Naive B cell (primary cell): ENCODE measurements at regions not wholly inside any gene's neighbourhood (a gene's known extent, or its start where the extent isn't known, plus 50 kb on each side); places are given as distances from the start of the nearest gene placed in this dataset.

Experiments
- ATAC-seq, 2 donors: fragments of 150-1000 bp; cut with Tn5 transposase; 2 replicates each; pipeline ENCODE4 v1.10.0; 2021; ENCODE audit warnings: low read depth in 2 of 2, mild to moderate bottlenecking in 2 of 2, moderate library complexity in 2 of 2
- DNase-seq: peaks from one replicate; pipeline ENCODE4 v3.0.0; 2022
- H3K27ac Mint-ChIP-seq, 6 donors: one replicate each; pipeline ENCODE4 v1.8.0; 2020 to 2022; ENCODE audit warnings: mild to moderate bottlenecking in 6 of 6, mixed read lengths in 6 of 6, moderate library complexity in 5 of 6, inconsistent platforms in 2 of 6
- H3K27me3 Mint-ChIP-seq, 3 donors: one replicate each; pipeline ENCODE4 v1.8.0; 2021 to 2022; ENCODE audit warnings: mixed read lengths in 3 of 3, mild to moderate bottlenecking in 1 of 3
- H3K36me3 Mint-ChIP-seq, 2 donors: one replicate each; pipeline ENCODE4 v1.8.0; 2020 to 2022; ENCODE audit warnings: mixed read lengths in 2 of 2, inconsistent platforms in 1 of 2, mild to moderate bottlenecking in 1 of 2
- H3K4me1 Mint-ChIP-seq, 3 donors: one replicate each; pipeline ENCODE4 v1.8.0; 2020 to 2022; ENCODE audit warnings: mixed read lengths in 3 of 3, inconsistent platforms in 1 of 3, mild to moderate bottlenecking in 1 of 3, moderate library complexity in 1 of 3
- H3K4me3 Mint-ChIP-seq, 8 donors: one replicate each; pipeline ENCODE4 v1.8.0; 2020 to 2022; ENCODE audit warnings: mild to moderate bottlenecking in 8 of 8, mixed read lengths in 8 of 8, moderate library complexity in 8 of 8, inconsistent platforms in 2 of 8
- H3K9me3 Mint-ChIP-seq, 7 donors: one replicate each; pipeline ENCODE4 v1.8.0; 2020 to 2022; ENCODE audit warnings: mixed read lengths in 7 of 7, mild to moderate bottlenecking in 5 of 7, inconsistent platforms in 2 of 7, moderate library complexity in 1 of 7

DNA sequence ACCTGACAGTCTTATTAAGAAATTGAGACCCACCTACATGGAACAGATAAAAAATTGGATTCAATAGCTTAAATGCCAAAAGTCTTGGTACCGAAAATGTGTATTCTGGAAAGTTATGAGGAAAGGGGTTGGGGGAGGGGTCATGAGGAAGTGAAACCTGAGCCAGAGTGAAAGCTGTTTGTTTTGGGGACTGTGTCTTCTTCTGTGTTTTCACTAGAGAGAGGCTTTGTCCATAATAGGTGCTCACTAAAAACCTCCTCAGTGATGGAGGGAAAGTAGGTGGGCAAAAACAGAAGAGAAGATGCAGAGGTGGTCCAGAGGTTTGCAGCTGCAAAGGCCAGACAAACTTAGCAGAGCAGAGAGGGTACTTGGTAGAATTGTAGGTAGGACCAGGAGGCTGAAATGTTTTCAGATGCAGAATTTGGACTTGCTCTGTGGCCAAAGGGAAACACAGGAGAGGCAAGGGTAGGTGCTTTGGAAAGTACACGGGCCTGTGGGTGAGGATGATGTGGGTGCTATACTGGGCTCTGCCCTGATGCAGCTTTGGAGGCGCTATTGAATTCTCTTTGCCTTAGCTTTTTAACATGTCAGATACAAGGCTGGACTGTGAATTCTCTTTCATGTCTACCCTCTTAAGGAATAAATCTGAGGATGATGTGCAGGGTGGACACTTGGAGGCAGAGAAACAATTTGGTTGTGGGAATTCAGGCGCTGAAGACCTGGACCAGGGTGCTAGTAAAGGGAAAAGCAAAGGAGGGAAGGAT, 254.6 kb downstream of the PTEN start:
- Mint-ChIP-seq H3K27ac (no peak overlapping the region), H3K27me3 (no peaks in the 10 kb centered on the region), H3K4me3 (no peak overlapping the region), H3K36me3 (no peaks in the 10 kb centered on the region), H3K9me3 (peaks cover 0 to 3% (median 0%) of the 10 kb centered on the region in 7 donors), H3K4me1 (peaks cover 25 to 44% (median 26%) of the 10 kb centered on the region in 3 donors)
- DNase-seq (peak; percentile 65), ATAC-seq (peak; percentile 54 to 60)

DNA sequence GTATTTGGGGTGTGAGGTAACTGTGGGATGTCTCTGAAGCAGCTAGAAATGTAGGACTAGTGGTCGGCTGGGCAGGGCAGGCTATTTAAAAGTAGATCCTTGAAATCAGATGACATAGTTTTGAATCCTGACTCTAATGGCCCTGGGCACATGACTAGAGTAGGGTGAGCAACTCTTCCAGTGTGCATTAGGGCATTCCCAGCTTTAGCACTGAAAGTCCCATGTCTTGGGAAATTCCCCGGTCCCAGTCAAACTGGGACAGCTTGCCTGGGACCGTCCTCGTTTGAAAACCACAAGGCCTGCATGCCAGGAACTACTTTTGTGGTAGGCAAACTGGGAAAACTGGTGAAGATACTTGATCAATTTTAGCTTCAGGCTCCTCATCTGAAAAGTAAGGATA, 255.3 kb downstream of the PTEN start:
- H3K9me3 Mint-ChIP-seq: no peaks in the 10 kb centered on the region
- DNase-seq: no peak
- no peaks in the 10 kb centered on the region for H3K36me3 Mint-ChIP-seq
- peak overlapping the region in 2 of 6 donors; percentile 41 to 86 for H3K27ac Mint-ChIP-seq
- peak overlapping the region in 1 of 8 donors; percentile 10 for H3K4me3 Mint-ChIP-seq
- no peak for ATAC-seq
- H3K27me3 Mint-ChIP-seq: no peaks in the 10 kb centered on the region
- H3K4me1 Mint-ChIP-seq: peaks cover 25 to 37% (median 26%) of the 10 kb centered on the region in 3 donors

GRCh38 chr10:88119160-88119559, 255.7 kb downstream of the PTEN start:
- no peaks in the 10 kb centered on the region for H3K36me3 Mint-ChIP-seq
- ATAC-seq (no peak), DNase-seq (no peak)
- peaks cover 25 to 32% (median 26%) of the 10 kb centered on the region in 3 donors for H3K4me1 Mint-ChIP-seq
- no peaks in the 10 kb centered on the region for H3K9me3 Mint-ChIP-seq
- no peaks in the 10 kb centered on the region for H3K27me3 Mint-ChIP-seq
- H3K4me3 Mint-ChIP-seq: peak overlapping the region in 1 of 8 donors; percentile 10
- peak overlapping the region in 2 of 6 donors; percentile 41 to 86 for H3K27ac Mint-ChIP-seq

DNA sequence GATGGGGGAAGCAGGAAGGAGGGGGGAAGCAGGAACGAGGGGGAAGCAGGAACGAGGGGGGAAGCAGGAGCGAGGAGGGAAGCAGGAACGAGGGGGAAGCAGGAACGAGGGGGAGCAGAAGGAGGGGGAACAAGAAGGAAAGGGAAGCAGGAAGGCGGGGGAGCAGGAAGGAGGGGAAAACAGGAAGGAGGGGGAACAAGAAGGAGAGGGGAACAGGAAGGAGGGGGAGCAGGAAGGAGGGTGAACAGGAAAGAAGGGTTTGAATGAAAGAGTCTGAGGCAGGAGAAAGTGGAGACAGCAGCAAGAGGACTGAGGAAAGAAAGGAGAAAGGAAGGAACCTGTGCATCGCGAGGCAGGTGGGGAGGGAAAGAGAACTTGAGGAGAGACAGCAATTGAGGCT, 256.6 kb downstream of the PTEN start:
- peak overlapping the region in 4 of 6 donors; percentile 27 to 91 (median 72) for H3K27ac Mint-ChIP-seq
- no peak for DNase-seq

DNA sequence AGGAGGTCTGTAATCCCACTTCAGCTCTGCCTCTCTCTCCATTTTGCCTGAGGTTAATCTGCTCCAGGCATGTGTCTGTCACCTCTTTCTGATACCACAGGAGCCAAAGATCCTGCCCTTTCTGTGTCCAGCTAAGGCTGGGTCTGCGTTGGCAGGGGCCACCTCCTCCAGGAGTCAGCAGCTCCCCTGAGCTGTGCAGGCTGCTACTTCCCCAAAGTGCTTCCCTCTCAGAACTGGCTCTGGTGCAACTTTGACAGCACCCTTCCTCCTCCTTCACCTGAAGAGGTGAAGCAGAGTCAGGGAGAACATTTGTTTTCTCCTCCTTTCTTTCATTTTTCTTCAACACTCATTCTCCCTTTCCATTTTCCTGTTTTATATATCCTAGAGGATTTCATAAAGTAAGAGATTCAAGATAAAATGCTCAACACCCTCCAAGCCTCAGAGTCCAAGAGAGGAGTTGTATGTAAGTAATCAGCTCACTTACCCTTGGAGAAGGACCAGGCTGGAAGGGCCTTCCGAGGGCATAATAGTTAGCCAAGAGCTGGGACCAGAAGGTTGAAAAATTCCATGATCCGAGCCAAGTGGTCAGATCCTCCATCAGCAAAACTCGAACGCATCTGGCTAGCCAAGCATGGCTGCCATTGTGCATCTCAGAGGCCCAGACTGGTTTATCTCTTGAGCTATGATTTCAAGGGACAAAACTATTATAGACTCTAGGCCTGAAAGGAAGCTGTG, 257.3 kb downstream of the PTEN start:
- DNase-seq (no peak), ATAC-seq (peak; percentile 64 to 71)
- Mint-ChIP-seq H3K27ac (peak overlapping the region in 3 of 6 donors; percentile 57 to 87 (median 67)), H3K4me1 (peaks cover 24 to 26% (median 25%) of the 10 kb centered on the region in 3 donors), H3K4me3 (peak overlapping the region in 7 of 8 donors; percentile 32 to 78 (median 51)), H3K9me3 (no peaks in the 10 kb centered on the region), H3K36me3 (no peaks in the 10 kb centered on the region), H3K27me3 (no peaks in the 10 kb centered on the region)

More for the DNA sequence above, 256.6 kb downstream of the PTEN start:
- no peaks in the 10 kb centered on the region for H3K9me3 Mint-ChIP-seq
- ATAC-seq: no peak
- no peaks in the 10 kb centered on the region for H3K27me3 Mint-ChIP-seq
- H3K4me3 Mint-ChIP-seq: peak overlapping the region in 6 of 8 donors; percentile 13 to 71 (median 40)
- H3K36me3 Mint-ChIP-seq: no peaks in the 10 kb centered on the region
- peaks cover 24 to 26% (median 25%) of the 10 kb centered on the region in 3 donors for H3K4me1 Mint-ChIP-seq

DNA sequence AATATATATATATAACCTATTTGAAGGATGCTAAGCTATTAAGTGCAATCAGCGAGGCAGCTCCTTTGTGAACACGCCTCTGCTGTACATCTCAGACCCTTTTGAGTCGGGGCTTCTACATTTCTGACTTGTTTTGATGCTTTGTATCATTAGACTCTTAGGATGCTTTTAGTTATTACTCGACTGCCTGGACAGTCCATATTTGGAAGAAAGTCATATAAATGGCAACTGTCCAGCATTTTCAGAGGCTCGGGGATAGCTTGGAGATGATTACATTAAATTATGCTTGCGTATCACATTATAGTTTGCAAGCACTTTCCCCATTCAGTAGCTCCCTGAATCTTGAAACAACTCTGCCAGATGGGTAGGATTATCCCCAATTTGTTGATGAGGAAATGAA, 257.9 kb downstream of the PTEN start:
- no peak for ATAC-seq
- Mint-ChIP-seq H3K27ac (no peak overlapping the region), H3K4me3 (no peak overlapping the region), H3K9me3 (no peaks in the 10 kb centered on the region), H3K36me3 (no peaks in the 10 kb centered on the region), H3K4me1 (peaks cover 24 to 26% (median 25%) of the 10 kb centered on the region in 3 donors), H3K27me3 (no peaks in the 10 kb centered on the region)
- DNase-seq: no peak

- Mint-ChIP-seq H3K27ac (peak overlapping the region in 2 of 6 donors; percentile 33 to 54), H3K4me1 (peaks cover 24 to 29% (median 26%) of the 10 kb centered on the region in 3 donors), H3K36me3 (no peaks in the 10 kb centered on the region), H3K9me3 (no peaks in the 10 kb centered on the region), H3K4me3 (peak overlapping the region in 1 of 8 donors; percentile 30), H3K27me3 (no peaks in the 10 kb centered on the region)
- DNase-seq (no peak), ATAC-seq (no peak)
These were observed 258.7 kb downstream of the PTEN start for GRCh38 chr10:88122145-88122544.

DNA sequence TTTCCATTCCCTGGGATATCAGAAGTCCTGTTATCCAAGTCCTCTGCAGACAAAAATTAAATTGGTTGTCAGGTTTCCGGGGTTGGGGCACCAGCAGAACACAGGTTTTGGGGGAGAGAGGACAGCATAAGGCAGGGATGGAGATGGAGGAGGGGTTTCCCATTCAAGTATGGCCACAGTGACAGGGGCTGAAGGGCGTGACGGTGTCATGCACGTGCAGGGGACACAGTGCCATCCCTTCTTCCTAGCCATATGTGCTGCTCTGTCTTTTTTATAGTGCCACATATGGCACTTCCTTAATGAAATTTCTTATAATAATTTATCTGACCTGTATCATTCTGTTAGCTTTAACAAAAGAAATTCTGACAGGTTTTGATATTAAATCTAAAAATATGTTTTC, 259.2 kb downstream of the PTEN start:
- Mint-ChIP-seq H3K27ac (peak overlapping the region in 2 of 6 donors; percentile 33 to 84), H3K36me3 (no peaks in the 10 kb centered on the region), H3K4me1 (peaks cover 24 to 29% (median 26%) of the 10 kb centered on the region in 3 donors), H3K27me3 (no peaks in the 10 kb centered on the region), H3K4me3 (no peak overlapping the region), H3K9me3 (no peaks in the 10 kb centered on the region)
- no peak for ATAC-seq
- no peak for DNase-seq

- no peaks in the 10 kb centered on the region for H3K27me3 Mint-ChIP-seq
- no peak overlapping the region for H3K27ac Mint-ChIP-seq
- DNase-seq: no peak
These were observed 262.3 kb downstream of the PTEN start for GRCh38 chr10:88125766-88126165.

DNA sequence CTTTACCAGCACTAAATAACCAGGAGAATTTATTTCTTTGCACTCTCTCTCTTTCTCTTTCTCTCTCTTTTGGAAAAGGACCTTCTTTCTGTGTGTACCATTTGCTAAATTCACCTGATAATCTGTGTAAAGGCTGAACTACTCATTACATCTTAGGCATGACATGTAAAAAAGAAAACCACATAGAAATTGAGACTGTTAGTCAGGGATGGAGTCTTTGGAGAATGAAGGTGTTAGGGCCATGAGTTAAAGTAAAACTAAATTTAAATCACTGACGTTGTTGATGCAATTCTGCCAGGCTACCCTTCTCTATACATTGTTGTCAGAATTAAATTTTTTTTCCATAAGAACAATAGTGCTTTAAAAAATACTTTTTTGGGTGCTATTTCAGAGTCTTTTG, 263.3 kb downstream of the PTEN start:
- H3K36me3 Mint-ChIP-seq: no peaks in the 10 kb centered on the region
- ATAC-seq (no peak), DNase-seq (no peak)
- H3K27ac Mint-ChIP-seq: peak overlapping the region in 2 of 6 donors; percentile 14 to 26
- H3K9me3 Mint-ChIP-seq: no peaks in the 10 kb centered on the region
- H3K27me3 Mint-ChIP-seq: no peaks in the 10 kb centered on the region
- peaks cover 10 to 26% (median 13%) of the 10 kb centered on the region in 3 donors for H3K4me1 Mint-ChIP-seq
- no peak overlapping the region for H3K4me3 Mint-ChIP-seq

More at GRCh38 chr10:88125766-88126165, 262.3 kb downstream of the PTEN start:
- ATAC-seq: no peak
- Mint-ChIP-seq H3K36me3 (no peaks in the 10 kb centered on the region), H3K9me3 (no peaks in the 10 kb centered on the region), H3K4me3 (no peak overlapping the region), H3K4me1 (peaks cover 13 to 30% (median 16%) of the 10 kb centered on the region in 3 donors)

DNA sequence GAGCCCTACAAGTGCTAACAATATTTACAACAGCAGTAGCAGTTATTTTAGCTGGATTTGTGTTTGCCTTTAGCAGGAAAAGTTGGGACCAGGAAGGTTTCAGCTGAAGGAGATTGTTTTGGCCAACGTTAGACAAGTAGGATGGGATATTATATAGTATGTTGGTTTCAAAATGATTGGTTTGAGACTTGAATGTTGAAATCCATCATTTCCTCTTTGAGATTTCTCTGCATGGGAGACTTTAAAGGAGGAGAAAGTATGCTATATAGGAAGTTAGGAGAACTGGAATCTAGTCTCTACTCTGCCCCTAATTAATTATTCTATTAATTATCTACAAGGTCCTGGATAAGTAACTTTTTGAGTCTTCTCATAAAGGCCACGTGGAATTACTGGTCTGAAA, 263.8 kb downstream of the PTEN start:
- ATAC-seq (no peak), DNase-seq (no peak)
- no peaks in the 10 kb centered on the region for H3K9me3 Mint-ChIP-seq
- H3K4me3 Mint-ChIP-seq: no peak overlapping the region
- H3K4me1 Mint-ChIP-seq: peaks cover 7 to 20% (median 9%) of the 10 kb centered on the region in 3 donors
- H3K27me3 Mint-ChIP-seq: no peaks in the 10 kb centered on the region
- no peak overlapping the region for H3K27ac Mint-ChIP-seq
- H3K36me3 Mint-ChIP-seq: no peaks in the 10 kb centered on the region

DNA sequence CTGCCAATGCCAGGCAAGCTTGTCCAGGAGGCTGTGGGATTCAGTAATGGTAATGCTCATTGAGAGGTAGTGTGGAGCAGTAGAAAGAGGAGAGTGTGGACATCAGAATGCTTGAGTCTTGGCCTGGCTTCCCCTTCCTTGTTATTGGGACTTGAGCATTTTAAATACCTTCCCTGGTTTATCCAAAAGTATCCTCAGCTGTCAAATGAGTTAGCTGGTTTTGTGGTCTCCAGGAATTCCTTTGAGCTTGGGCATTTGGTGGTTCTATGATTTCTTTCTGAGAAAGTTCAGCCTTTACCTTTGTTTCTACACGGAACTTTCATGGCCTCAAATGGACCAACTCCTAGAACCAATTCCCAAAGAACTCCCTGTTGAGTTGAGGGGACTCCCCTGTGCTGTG, 264.3 kb downstream of the PTEN start:
- H3K4me1 Mint-ChIP-seq: peaks cover 4 to 17% (median 5%) of the 10 kb centered on the region in 3 donors
- H3K27ac Mint-ChIP-seq: peak overlapping the region in 1 of 6 donors; percentile 11
- no peak overlapping the region for H3K4me3 Mint-ChIP-seq
- ATAC-seq (no peak), DNase-seq (no peak)
- H3K27me3 Mint-ChIP-seq: no peaks in the 10 kb centered on the region
- H3K36me3 Mint-ChIP-seq: no peaks in the 10 kb centered on the region
- H3K9me3 Mint-ChIP-seq: no peaks in the 10 kb centered on the region

GRCh38 chr10:88129013-88129412, 265.6 kb downstream of the PTEN start:
- H3K36me3 Mint-ChIP-seq: peaks cover 0 to under 1% of the 10 kb centered on the region in 2 donors
- H3K9me3 Mint-ChIP-seq: no peaks in the 10 kb centered on the region
- no peak overlapping the region for H3K27ac Mint-ChIP-seq
- no peak for ATAC-seq
- no peaks in the 10 kb centered on the region for H3K27me3 Mint-ChIP-seq
- no peak overlapping the region for H3K4me3 Mint-ChIP-seq
- no peak for DNase-seq
- H3K4me1 Mint-ChIP-seq: peaks cover 4 to 17% (median 5%) of the 10 kb centered on the region in 3 donors
